ENCODE measurements at regions not wholly inside any gene's neighbourhood (a gene's known extent, or its start where the extent isn't known, plus 50 kb on each side); places are given as distances from the start of the nearest gene placed in this dataset.

DNA sequence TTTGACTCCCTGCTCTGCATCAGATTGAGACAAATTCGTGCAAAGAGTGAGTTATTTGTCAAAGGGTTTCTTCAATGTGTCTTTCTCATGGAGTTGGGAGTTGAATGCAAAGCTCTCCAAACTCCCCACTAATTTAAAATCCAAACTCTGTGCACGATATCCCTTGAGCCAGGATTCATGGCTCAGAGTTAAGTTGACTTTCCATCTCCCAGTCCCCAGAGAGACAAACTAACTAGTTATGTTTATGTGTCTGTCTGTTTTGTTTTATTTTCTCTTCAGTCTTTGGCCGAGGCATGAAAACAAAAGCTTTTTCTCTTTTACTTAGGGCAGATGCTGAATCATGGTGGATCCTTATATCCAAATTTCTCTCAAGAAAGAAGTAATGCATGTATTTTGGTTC is 570.0 kb upstream of the CDH5 start:
- TF ChIP-seq EP300 (IDR thresholded peaks at IDR 0.05), result no peak
- TF ChIP-seq, protein P1, sequence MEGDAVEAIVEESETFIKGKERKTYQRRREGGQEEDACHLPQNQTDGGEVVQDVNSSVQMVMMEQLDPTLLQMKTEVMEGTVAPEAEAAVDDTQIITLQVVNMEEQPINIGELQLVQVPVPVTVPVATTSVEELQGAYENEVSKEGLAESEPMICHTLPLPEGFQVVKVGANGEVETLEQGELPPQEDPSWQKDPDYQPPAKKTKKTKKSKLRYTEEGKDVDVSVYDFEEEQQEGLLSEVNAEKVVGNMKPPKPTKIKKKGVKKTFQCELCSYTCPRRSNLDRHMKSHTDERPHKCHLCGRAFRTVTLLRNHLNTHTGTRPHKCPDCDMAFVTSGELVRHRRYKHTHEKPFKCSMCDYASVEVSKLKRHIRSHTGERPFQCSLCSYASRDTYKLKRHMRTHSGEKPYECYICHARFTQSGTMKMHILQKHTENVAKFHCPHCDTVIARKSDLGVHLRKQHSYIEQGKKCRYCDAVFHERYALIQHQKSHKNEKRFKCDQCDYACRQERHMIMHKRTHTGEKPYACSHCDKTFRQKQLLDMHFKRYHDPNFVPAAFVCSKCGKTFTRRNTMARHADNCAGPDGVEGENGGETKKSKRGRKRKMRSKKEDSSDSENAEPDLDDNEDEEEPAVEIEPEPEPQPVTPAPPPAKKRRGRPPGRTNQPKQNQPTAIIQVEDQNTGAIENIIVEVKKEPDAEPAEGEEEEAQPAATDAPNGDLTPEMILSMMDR (IDR thresholded peaks at IDR 0.05), result no peak
- TF ChIP-seq POLR2AphosphoS5 (IDR thresholded peaks at IDR 0.05), result no peak
- no peak for TF ChIP-seq POLR2A (IDR thresholded peaks at IDR 0.05)
- 49 to 57% methylated on average over 3 of the region's 3 CpGs for WGBS, 2 donors
- Histone ChIP-seq H3K9me3 (no peaks in the 10 kb centered on the region), H3K4me3 (no peak overlapping the region), H3K27ac (no peak overlapping the region), H3K27me3 (no peaks in the 10 kb centered on the region), H3K4me1 (no peaks in the 10 kb centered on the region), H3K36me3 (no peaks in the 10 kb centered on the region)
- intact Hi-C loops (cut with DNase I), result no loop called here
- DNase-seq, result no peak

DNA sequence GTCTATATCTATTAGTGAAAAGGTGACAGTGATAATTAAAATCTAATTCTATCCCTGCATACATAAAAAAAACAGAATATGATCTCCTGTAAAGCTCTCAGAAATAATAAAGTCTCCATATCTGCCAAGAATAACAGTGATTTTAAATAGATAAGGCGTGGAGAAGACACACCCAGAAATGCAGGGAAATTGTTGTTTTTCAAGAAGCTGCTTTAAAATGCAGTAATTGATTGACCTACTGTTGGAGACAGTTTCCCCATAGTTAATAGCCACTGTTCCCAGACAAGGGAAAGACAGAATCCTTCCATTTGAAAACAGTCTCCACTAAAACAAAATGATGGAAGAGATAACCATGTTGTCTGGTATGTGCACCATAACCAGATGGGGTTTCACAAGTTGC is 571.5 kb upstream of the CDH5 start:
- Histone ChIP-seq H3K36me3 (no peaks in the 10 kb centered on the region), H3K9me3 (no peaks in the 10 kb centered on the region), H3K4me3 (no peak overlapping the region), H3K4me1 (no peaks in the 10 kb centered on the region), H3K27ac (no peak overlapping the region), H3K27me3 (no peaks in the 10 kb centered on the region)
- DNase-seq, result no peak
- intact Hi-C loops (cut with DNase I), result no loop called here
- TF ChIP-seq EP300 (IDR thresholded peaks at IDR 0.05) (no peak), POLR2AphosphoS5 (IDR thresholded peaks at IDR 0.05) (no peak), POLR2A (IDR thresholded peaks at IDR 0.05) (no peak)
- TF ChIP-seq, protein P1 (IDR thresholded peaks at IDR 0.05), result no peak
- WGBS, 2 donors, result 24 to 52% methylated on average over 1 of the region's 1 CpG

GRCh38 chr16:65793781-65794180 is 572.7 kb upstream of the CDH5 start:
- 79 to 80% methylated on average over 3 of the region's 3 CpGs for WGBS, 2 donors
- Histone ChIP-seq H3K4me1 (no peaks in the 10 kb centered on the region), H3K36me3 (no peaks in the 10 kb centered on the region), H3K27me3 (no peaks in the 10 kb centered on the region), H3K9me3 (no peaks in the 10 kb centered on the region), H3K4me3 (no peak overlapping the region), H3K27ac (no peak overlapping the region)
- intact Hi-C loops (cut with DNase I), result no loop called here
- TF ChIP-seq POLR2AphosphoS5 (IDR thresholded peaks at IDR 0.05) (no peak), EP300 (IDR thresholded peaks at IDR 0.05) (no peak)
- TF ChIP-seq, protein P1 (IDR thresholded peaks at IDR 0.05), result no peak
- no peak for DNase-seq

- H3K9me3 ChIP-seq, result no peaks in the 10 kb centered on the region
- H3K4me1 ChIP-seq, result peaks cover 0 to 13% (median 11%) of the 10 kb centered on the region in 4 donors
- no peak for TF ChIP-seq POLR2AphosphoS5 (IDR thresholded peaks at IDR 0.05)
- TF ChIP-seq EP300 (IDR thresholded peaks at IDR 0.05), result no peak
- TF ChIP-seq, protein P1 (IDR thresholded peaks at IDR 0.05), result no peak
- no peak for TF ChIP-seq POLR2A (IDR thresholded peaks at IDR 0.05)
- 60 to 74% methylated on average over 2 of the region's 2 CpGs for WGBS, 2 donors
- H3K27ac ChIP-seq, result no peak overlapping the region
- no peak for DNase-seq
- H3K27me3 ChIP-seq, result no peaks in the 10 kb centered on the region
- H3K36me3 ChIP-seq, result no peaks in the 10 kb centered on the region
- H3K4me3 ChIP-seq, result no peak overlapping the region
- intact Hi-C loops (cut with DNase I), result no loop called here
Measured at GRCh38 chr16:65790768-65791167, 575.7 kb upstream of the CDH5 start.

- Histone ChIP-seq H3K4me3 (no peak overlapping the region), H3K27ac (no peak overlapping the region), H3K36me3 (no peaks in the 10 kb centered on the region), H3K4me1 (peaks cover 0 to 13% (median 11%) of the 10 kb centered on the region in 4 donors), H3K9me3 (no peaks in the 10 kb centered on the region), H3K27me3 (no peaks in the 10 kb centered on the region)
- intact Hi-C loops (cut with DNase I), result no loop called here
- TF ChIP-seq POLR2AphosphoS5 (IDR thresholded peaks at IDR 0.05), result no peak
- no peak for TF ChIP-seq EP300 (IDR thresholded peaks at IDR 0.05)
- TF ChIP-seq POLR2A (IDR thresholded peaks at IDR 0.05), result no peak
- TF ChIP-seq, protein P1 (IDR thresholded peaks at IDR 0.05), result no peak
- DNase-seq, result no peak
- 93% methylated on average over 2 of the region's 2 CpGs for WGBS, 2 donors
Measured at GRCh38 chr16:65789161-65789945, 577.1 kb upstream of the CDH5 start.
